H1 (cell line): ENCODE measurements at regions not wholly inside any gene's neighbourhood (a gene's known extent, or its start where the extent isn't known, plus 50 kb on each side); places are given as distances from the start of the nearest gene placed in this dataset.

Experiments used
- ASH2L ChIP-seq: fragments of 200-600, 300-600 bp; sonication (generic); IDR thresholded peaks from one replicate; pipeline ENCODE4 v1.7.1; 2017; ENCODE audit warnings: low read length
- EP300 ChIP-seq, 2 experiments: IDR thresholded peaks; 1 replicate in 1 of 2; 2 replicates in 1 of 2; pipeline ENCODE4 v1.6.1; 2011 to 2012; ENCODE audit warnings: low read depth in 2 of 2, low read length in 2 of 2, mild to moderate bottlenecking in 2 of 2, borderline replicate concordance in 1 of 2, inconsistent platforms in 1 of 2, moderate library complexity in 1 of 2
- GABPA ChIP-seq: IDR thresholded peaks from 2 replicates; pipeline ENCODE4 v1.6.1; 2011; ENCODE audit warnings: mild to moderate bottlenecking, low read length, moderate library complexity, borderline replicate concordance; ENCODE audit not compliant: insufficient read depth
- POLR2A ChIP-seq, 2 experiments: IDR thresholded peaks; 1 replicate in 1 of 2; 2 replicates in 1 of 2; pipeline ENCODE4 v1.6.1; 2011; ENCODE audit warnings: low read depth in 2 of 2, low read length in 2 of 2, mild to moderate bottlenecking in 2 of 2; ENCODE audit errors: control extremely low read depth in 1 of 2
- POU5F1 ChIP-seq: IDR thresholded peaks from 2 replicates; pipeline ENCODE4 v1.6.1; 2011; ENCODE audit warnings: low read depth, mild to moderate bottlenecking, low read length, moderate library complexity
- YY1 ChIP-seq: IDR thresholded peaks from 2 replicates; pipeline ENCODE4 v1.6.1; 2011; ENCODE audit warnings: low read depth, mild to moderate bottlenecking, low read length
- ZNF274 ChIP-seq: IDR thresholded peaks from 2 replicates; pipeline ENCODE4 v1.7.0; 2012; ENCODE audit warnings: low read length, borderline replicate concordance; ENCODE audit errors: extremely low read depth

- no peak for TF ChIP-seq GABPA
- no peak for TF ChIP-seq ASH2L
- TF ChIP-seq YY1: no peak
- no peak for TF ChIP-seq POLR2A (IDR thresholded peaks at IDR 0.05; ENCODE audit: control extremely low read depth in 1 of 2, low read depth in 2 of 2, low read length in 2 of 2)
- no peak for TF ChIP-seq ZNF274
- TF ChIP-seq EP300 (IDR thresholded peaks at IDR 0.05; ENCODE audit: borderline replicate concordance in 1 of 2, low read depth in 2 of 2, low read length in 2 of 2): no peak
- no peak for TF ChIP-seq POU5F1
Measured at GRCh38 chr5:126137891-126138280, 285.3 kb upstream of the GRAMD2B start (continued).
